ENCODE measurements at regions not wholly inside any gene's neighbourhood (a gene's known extent, or its start where the extent isn't known, plus 50 kb on each side); places are given as distances from the start of the nearest gene placed in this dataset.

- no peak for TF ChIP-seq CTCF (IDR thresholded peaks at IDR 0.05; ENCODE audit: borderline replicate concordance, insufficient read depth, low read depth, low read length)
- no peak overlapping the region for H3K4me3 ChIP-seq (ENCODE audit: low read depth, low read length)
Observed at GRCh38 chr14:104317492-104317805, 179.1 kb downstream of the KIF26A start.

- TF ChIP-seq CTCF (IDR thresholded peaks at IDR 0.05; ENCODE audit: borderline replicate concordance, insufficient read depth, low read depth, low read length): no peak
- no peak overlapping the region for H3K4me3 ChIP-seq (ENCODE audit: low read depth, low read length)
Observed at GRCh38 chr14:104317975-104318557, 179.7 kb downstream of the KIF26A start.

GRCh38 chr14:104318558-104319490 is 180.4 kb downstream of the KIF26A start:
- TF ChIP-seq CTCF (IDR thresholded peaks at IDR 0.05; ENCODE audit: borderline replicate concordance, insufficient read depth, low read depth, low read length): no peak
- H3K4me3 ChIP-seq (ENCODE audit: low read depth, low read length): no peak overlapping the region

- H3K4me3 ChIP-seq (ENCODE audit: low read depth, low read length): no peak overlapping the region
- TF ChIP-seq CTCF (IDR thresholded peaks at IDR 0.05; ENCODE audit: borderline replicate concordance, insufficient read depth, low read depth, low read length): no peak
Observed at GRCh38 chr14:104319491-104320241, 181.3 kb downstream of the KIF26A start.

- no peak overlapping the region for H3K4me3 ChIP-seq (ENCODE audit: low read depth, low read length)
- TF ChIP-seq CTCF (IDR thresholded peaks at IDR 0.05; ENCODE audit: borderline replicate concordance, insufficient read depth, low read depth, low read length): no peak
Observed at GRCh38 chr14:104320611-104321086, 182.3 kb downstream of the KIF26A start.

GRCh38 chr14:104321088-104321801 is 182.9 kb downstream of the KIF26A start:
- no peak for TF ChIP-seq CTCF (IDR thresholded peaks at IDR 0.05; ENCODE audit: borderline replicate concordance, insufficient read depth, low read depth, low read length)

More at GRCh38 chr14:104321088-104321801, 182.9 kb downstream of the KIF26A start:
- H3K4me3 ChIP-seq (ENCODE audit: low read depth, low read length): no peak overlapping the region

All from GM12875 (cell line).